HCT116 (cell line): ENCODE measurements at regions not wholly inside any gene's neighbourhood (a gene's known extent, or its start where the extent isn't known, plus 50 kb on each side); places are given as distances from the start of the nearest gene placed in this dataset.
"Not testable (repeated sequence)": the region's sequence is repeated elsewhere in the genome, so short reads cannot be mapped to it uniquely, and the experiment has no call there.

Source experiments
- ATF3 ChIP-seq: IDR thresholded peaks from 2 replicates; pipeline ENCODE4 v1.6.1; 2012
- CTCF ChIP-seq, 3 experiments: fragments of 200-600 bp in 1 of 3; sonication (generic) in 1 of 3; IDR thresholded peaks in 2 of 3; conservative IDR thresholded peaks in 1 of 3; 2 replicates each; pipeline ENCODE4 v1.5.1; 2012 to 2017; ENCODE audit warnings: low read depth in 2 of 3, low read length in 2 of 3, antibody characterized with exemption in 1 of 3, borderline replicate concordance in 1 of 3, control low read depth in 1 of 3, mild to moderate bottlenecking in 1 of 3, mixed read lengths in 1 of 3, mixed run types in 1 of 3, moderate library complexity in 1 of 3; ENCODE audit not compliant: insufficient read depth in 1 of 3
- EZH2 ChIP-seq: fragments of 200-600 bp; sonication (generic); IDR thresholded peaks from 2 replicates; pipeline ENCODE4 v1.6.1; 2017; ENCODE audit warnings: antibody characterized with exemption, mixed run types
- EZH2phosphoT487 ChIP-seq: fragments of 200-600 bp; IDR thresholded peaks from 2 replicates; pipeline ENCODE4 v1.6.1; 2018; ENCODE audit warnings: antibody characterized with exemption, borderline replicate concordance
- FOSL1 ChIP-seq: IDR thresholded peaks from 2 replicates; pipeline ENCODE4 v1.6.1; 2012; ENCODE audit warnings: low read depth
- JUND ChIP-seq: IDR thresholded peaks from 2 replicates; pipeline ENCODE4 v1.6.1; 2012
- MAX ChIP-seq: IDR thresholded peaks from 2 replicates; pipeline ENCODE4 v1.6.1; 2012
- POLR2A ChIP-seq: IDR thresholded peaks from 2 replicates; pipeline ENCODE4 v1.7.0; 2011; ENCODE audit warnings: borderline replicate concordance; ENCODE audit not compliant: insufficient read depth, insufficient read length; ENCODE audit errors: extremely low read depth
- POLR2AphosphoS5 ChIP-seq: IDR thresholded peaks from 2 replicates; pipeline ENCODE4 v1.6.1; 2011; ENCODE audit warnings: mild to moderate bottlenecking, low read depth, low read length, moderate library complexity
- RAD21 ChIP-seq: IDR thresholded peaks from 2 replicates; pipeline ENCODE4 v1.6.1; 2012; ENCODE audit warnings: low read depth, mild to moderate bottlenecking
- SRF ChIP-seq: IDR thresholded peaks from 2 replicates; pipeline ENCODE4 v1.6.1; 2012; ENCODE audit warnings: low read depth
- TCF7L2 ChIP-seq: IDR thresholded peaks from 2 replicates; pipeline ENCODE4 v1.7.0; 2011; ENCODE audit warnings: borderline replicate concordance, inconsistent platforms; ENCODE audit not compliant: insufficient read depth, insufficient read length; ENCODE audit errors: extremely low read depth
- ZBTB33 ChIP-seq: IDR thresholded peaks from 2 replicates; pipeline ENCODE4 v1.6.1; 2011; ENCODE audit warnings: mild to moderate bottlenecking, low read length, moderate library complexity; ENCODE audit not compliant: insufficient replicate concordance; ENCODE audit errors: extremely low read depth

GRCh38 chr20:40004092-40004491 is 684.9 kb downstream of the MAFB start:
- not testable (repeated sequence) for TF ChIP-seq JUND; ZBTB33; TCF7L2; CTCF (IDR thresholded peaks at IDR 0.05 in 2 of 3, conservative IDR thresholded peaks at IDR 0.05 in 1 of 3; ENCODE audit: borderline replicate concordance in 1 of 3, insufficient read depth in 1 of 3, low read depth in 2 of 3, low read length in 2 of 3); EZH2; POLR2AphosphoS5; FOSL1; MAX; RAD21; ATF3; SRF; POLR2A; EZH2phosphoT487
